IgD-negative memory B cell (primary cell): ENCODE measurements at regions not wholly inside any gene's neighbourhood (a gene's known extent, or its start where the extent isn't known, plus 50 kb on each side); places are given as distances from the start of the nearest gene placed in this dataset.

Source experiments
- H3K27ac Mint-ChIP-seq, 3 donors: one replicate each; pipeline ENCODE4 v1.8.0; 2020 to 2022; ENCODE audit warnings: mild to moderate bottlenecking in 3 of 3, mixed read lengths in 3 of 3, moderate library complexity in 1 of 3
- H3K27me3 Mint-ChIP-seq: one replicate; pipeline ENCODE4 v1.8.0; 2021; ENCODE audit warnings: mixed read lengths
- H3K36me3 Mint-ChIP-seq: one replicate; pipeline ENCODE4 v1.8.0; 2020; ENCODE audit warnings: mild to moderate bottlenecking, mixed read lengths
- H3K4me1 Mint-ChIP-seq, 3 donors: one replicate each; pipeline ENCODE4 v1.8.0; 2020 to 2022; ENCODE audit warnings: mixed read lengths in 3 of 3, mild to moderate bottlenecking in 1 of 3
- H3K4me3 Mint-ChIP-seq, 4 donors: one replicate each; pipeline ENCODE4 v1.8.0; 2020 to 2022; ENCODE audit warnings: mild to moderate bottlenecking in 4 of 4, mixed read lengths in 4 of 4, moderate library complexity in 3 of 4
- H3K9me3 Mint-ChIP-seq, 3 donors: one replicate each; pipeline ENCODE4 v1.8.0; 2020 to 2021; ENCODE audit warnings: mixed read lengths in 3 of 3, mild to moderate bottlenecking in 1 of 3

- Mint-ChIP-seq H3K4me1 (no peaks in the 10 kb centered on the region), H3K36me3 (no peaks in the 10 kb centered on the region), H3K27me3 (peaks cover 5% of the 10 kb centered on the region)
Observed at GRCh38 chr2:160837416-160837815, 322.8 kb upstream of the TANK start.

GRCh38 chr2:160838147-160838546, 322.1 kb upstream of the TANK start:
- Mint-ChIP-seq H3K9me3 (peaks cover 1 to 5% (median 3%) of the 10 kb centered on the region in 3 donors), H3K27ac (no peak overlapping the region), H3K36me3 (no peaks in the 10 kb centered on the region), H3K27me3 (peaks cover 5% of the 10 kb centered on the region), H3K4me3 (no peak overlapping the region), H3K4me1 (no peaks in the 10 kb centered on the region)

More at GRCh38 chr2:160837416-160837815, 322.8 kb upstream of the TANK start:
- Mint-ChIP-seq H3K4me3 (no peak overlapping the region), H3K9me3 (peaks cover 0 to 5% (median 3%) of the 10 kb centered on the region in 3 donors), H3K27ac (no peak overlapping the region)

- H3K4me1 Mint-ChIP-seq = no peaks in the 10 kb centered on the region
- peaks cover 7% of the 10 kb centered on the region for H3K27me3 Mint-ChIP-seq
- H3K9me3 Mint-ChIP-seq = peaks cover 5 to 7% (median 5%) of the 10 kb centered on the region in 3 donors
- H3K36me3 Mint-ChIP-seq = peaks cover 1% of the 10 kb centered on the region
- no peak overlapping the region for H3K27ac Mint-ChIP-seq
- no peak overlapping the region for H3K4me3 Mint-ChIP-seq
Observed at GRCh38 chr2:160838691-160839090, 321.5 kb upstream of the TANK start.

- no peak overlapping the region for H3K27ac Mint-ChIP-seq
- H3K4me1 Mint-ChIP-seq = no peaks in the 10 kb centered on the region
- no peak overlapping the region for H3K4me3 Mint-ChIP-seq
- H3K9me3 Mint-ChIP-seq = peaks cover 5 to 10% (median 5%) of the 10 kb centered on the region in 3 donors
- H3K36me3 Mint-ChIP-seq = peaks cover 1% of the 10 kb centered on the region
- peaks cover 3% of the 10 kb centered on the region for H3K27me3 Mint-ChIP-seq
Observed at GRCh38 chr2:160842286-160842685, 317.9 kb upstream of the TANK start.

GRCh38 chr2:160859096-160859495, 301.1 kb upstream of the TANK start:
- H3K4me1 Mint-ChIP-seq = no peaks in the 10 kb centered on the region
- no peak overlapping the region for H3K27ac Mint-ChIP-seq
- no peaks in the 10 kb centered on the region for H3K9me3 Mint-ChIP-seq
- no peaks in the 10 kb centered on the region for H3K36me3 Mint-ChIP-seq
- no peaks in the 10 kb centered on the region for H3K27me3 Mint-ChIP-seq
- no peak overlapping the region for H3K4me3 Mint-ChIP-seq

- H3K36me3 Mint-ChIP-seq = no peaks in the 10 kb centered on the region
- no peaks in the 10 kb centered on the region for H3K9me3 Mint-ChIP-seq
- H3K27me3 Mint-ChIP-seq = no peaks in the 10 kb centered on the region
- H3K4me1 Mint-ChIP-seq = no peaks in the 10 kb centered on the region
- no peak overlapping the region for H3K27ac Mint-ChIP-seq
- H3K4me3 Mint-ChIP-seq = no peak overlapping the region
Observed at GRCh38 chr2:160862226-160862625, 298.0 kb upstream of the TANK start.

- Mint-ChIP-seq H3K27me3 (no peaks in the 10 kb centered on the region), H3K27ac (no peak overlapping the region), H3K9me3 (no peaks in the 10 kb centered on the region), H3K4me3 (no peak overlapping the region), H3K36me3 (no peaks in the 10 kb centered on the region), H3K4me1 (no peaks in the 10 kb centered on the region)
Observed at GRCh38 chr2:160868891-160869290, 291.3 kb upstream of the TANK start.

- H3K36me3 Mint-ChIP-seq = no peaks in the 10 kb centered on the region
- H3K27me3 Mint-ChIP-seq = no peaks in the 10 kb centered on the region
- H3K4me3 Mint-ChIP-seq = no peak overlapping the region
- H3K27ac Mint-ChIP-seq = no peak overlapping the region
- H3K9me3 Mint-ChIP-seq = no peaks in the 10 kb centered on the region
- no peaks in the 10 kb centered on the region for H3K4me1 Mint-ChIP-seq
Observed at GRCh38 chr2:160869411-160869810, 290.8 kb upstream of the TANK start.

- Mint-ChIP-seq H3K9me3 (no peaks in the 10 kb centered on the region), H3K4me3 (no peak overlapping the region), H3K27ac (no peak overlapping the region), H3K36me3 (no peaks in the 10 kb centered on the region), H3K27me3 (no peaks in the 10 kb centered on the region), H3K4me1 (no peaks in the 10 kb centered on the region)
Observed at GRCh38 chr2:160870729-160871465, 289.3 kb upstream of the TANK start.

GRCh38 chr2:160871953-160872352, 288.3 kb upstream of the TANK start:
- no peaks in the 10 kb centered on the region for H3K36me3 Mint-ChIP-seq
- no peaks in the 10 kb centered on the region for H3K9me3 Mint-ChIP-seq
- H3K27ac Mint-ChIP-seq = no peak overlapping the region
- H3K27me3 Mint-ChIP-seq = peaks cover 2% of the 10 kb centered on the region
- no peak overlapping the region for H3K4me3 Mint-ChIP-seq
- H3K4me1 Mint-ChIP-seq = no peaks in the 10 kb centered on the region

- H3K4me1 Mint-ChIP-seq = no peaks in the 10 kb centered on the region
Observed at GRCh38 chr2:160876029-160876428, 284.2 kb upstream of the TANK start.

GRCh38 chr2:160876765-160877164, 283.5 kb upstream of the TANK start:
- H3K27ac Mint-ChIP-seq = no peak overlapping the region
- H3K27me3 Mint-ChIP-seq = peaks cover 2% of the 10 kb centered on the region
- H3K36me3 Mint-ChIP-seq = no peaks in the 10 kb centered on the region
- H3K4me3 Mint-ChIP-seq = no peak overlapping the region
- H3K4me1 Mint-ChIP-seq = no peaks in the 10 kb centered on the region
- H3K9me3 Mint-ChIP-seq = no peaks in the 10 kb centered on the region

More at GRCh38 chr2:160876029-160876428, 284.2 kb upstream of the TANK start:
- H3K27me3 Mint-ChIP-seq = peaks cover 2% of the 10 kb centered on the region
- no peaks in the 10 kb centered on the region for H3K9me3 Mint-ChIP-seq
- no peak overlapping the region for H3K27ac Mint-ChIP-seq
- no peaks in the 10 kb centered on the region for H3K36me3 Mint-ChIP-seq
- H3K4me3 Mint-ChIP-seq = no peak overlapping the region

GRCh38 chr2:160878618-160879017, 281.6 kb upstream of the TANK start:
- Mint-ChIP-seq H3K27me3 (peaks cover 2% of the 10 kb centered on the region), H3K9me3 (no peaks in the 10 kb centered on the region), H3K27ac (no peak overlapping the region), H3K36me3 (peaks cover 1% of the 10 kb centered on the region), H3K4me1 (no peaks in the 10 kb centered on the region), H3K4me3 (no peak overlapping the region)

- Mint-ChIP-seq H3K36me3 (peaks cover 1% of the 10 kb centered on the region), H3K4me3 (no peak overlapping the region), H3K27ac (no peak overlapping the region), H3K4me1 (no peaks in the 10 kb centered on the region), H3K27me3 (no peaks in the 10 kb centered on the region), H3K9me3 (no peaks in the 10 kb centered on the region)
Observed at GRCh38 chr2:160882906-160883305, 277.3 kb upstream of the TANK start.

- H3K27me3 Mint-ChIP-seq = no peaks in the 10 kb centered on the region
- H3K4me1 Mint-ChIP-seq = no peaks in the 10 kb centered on the region
- H3K9me3 Mint-ChIP-seq = no peaks in the 10 kb centered on the region
- H3K4me3 Mint-ChIP-seq = no peak overlapping the region
- peaks cover 1% of the 10 kb centered on the region for H3K36me3 Mint-ChIP-seq
- H3K27ac Mint-ChIP-seq = no peak overlapping the region
Observed at GRCh38 chr2:160884056-160884455, 276.2 kb upstream of the TANK start.

GRCh38 chr2:160889439-160890170, 270.6 kb upstream of the TANK start:
- Mint-ChIP-seq H3K36me3 (no peaks in the 10 kb centered on the region), H3K9me3 (no peaks in the 10 kb centered on the region), H3K4me1 (no peaks in the 10 kb centered on the region)

More at GRCh38 chr2:160889439-160890170, 270.6 kb upstream of the TANK start:
- Mint-ChIP-seq H3K27ac (no peak overlapping the region), H3K4me3 (no peak overlapping the region), H3K27me3 (no peaks in the 10 kb centered on the region)
